GM19438 (cell line): ENCODE measurements at regions not wholly inside any gene's neighbourhood (a gene's known extent, or its start where the extent isn't known, plus 50 kb on each side); places are given as distances from the start of the nearest gene placed in this dataset.
"Not testable (repeated sequence)": the region's sequence is repeated elsewhere in the genome, so short reads cannot be mapped to it uniquely, and the experiment has no call there.

ENCODE experiments used
- ATAC-seq: cut with Tn5 transposase; IDR thresholded peaks from one replicate; pipeline ENCODE4 v1.9.1; 2021; ENCODE audit warnings: low read depth; ENCODE audit not compliant: unreplicated experiment

DNA sequence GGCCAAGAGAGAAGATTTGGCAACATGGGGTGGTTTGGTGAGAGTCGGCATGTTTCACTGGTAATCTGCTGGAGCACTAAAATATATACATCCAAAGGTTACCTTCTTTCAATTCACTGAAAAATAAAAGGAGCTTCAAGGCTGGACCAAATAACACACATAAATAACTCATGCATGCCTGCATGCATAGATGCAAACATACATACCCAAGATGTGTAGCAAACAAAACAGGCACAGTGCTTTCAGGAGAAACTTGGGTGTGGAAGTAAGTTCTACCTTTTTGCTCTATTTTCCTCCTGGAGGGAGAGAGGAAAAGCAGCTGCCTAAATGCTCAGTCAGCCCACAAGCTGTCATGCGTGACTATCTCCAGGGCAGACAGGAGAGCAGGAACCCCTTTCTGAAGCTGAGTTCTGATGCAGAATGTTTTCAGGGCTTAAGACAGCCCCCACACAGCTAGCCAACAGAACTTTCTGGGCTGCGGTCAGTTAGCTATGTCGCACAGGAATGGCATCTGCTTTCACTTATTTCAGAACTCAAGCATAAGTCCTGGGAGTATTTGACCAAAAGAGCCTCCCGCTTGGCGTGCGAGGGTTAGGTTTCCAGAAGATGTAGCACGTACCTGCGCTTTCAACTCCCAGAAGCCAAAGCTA, 166.2 kb downstream of the TOMM20 start:
- ATAC-seq, result peak; percentile 57

GRCh38 chr1:234961456-234962339, 166.9 kb downstream of the TOMM20 start:
- no peak for ATAC-seq

GRCh38 chr1:234960722-234961455, 167.7 kb downstream of the TOMM20 start:
- no peak for ATAC-seq

DNA sequence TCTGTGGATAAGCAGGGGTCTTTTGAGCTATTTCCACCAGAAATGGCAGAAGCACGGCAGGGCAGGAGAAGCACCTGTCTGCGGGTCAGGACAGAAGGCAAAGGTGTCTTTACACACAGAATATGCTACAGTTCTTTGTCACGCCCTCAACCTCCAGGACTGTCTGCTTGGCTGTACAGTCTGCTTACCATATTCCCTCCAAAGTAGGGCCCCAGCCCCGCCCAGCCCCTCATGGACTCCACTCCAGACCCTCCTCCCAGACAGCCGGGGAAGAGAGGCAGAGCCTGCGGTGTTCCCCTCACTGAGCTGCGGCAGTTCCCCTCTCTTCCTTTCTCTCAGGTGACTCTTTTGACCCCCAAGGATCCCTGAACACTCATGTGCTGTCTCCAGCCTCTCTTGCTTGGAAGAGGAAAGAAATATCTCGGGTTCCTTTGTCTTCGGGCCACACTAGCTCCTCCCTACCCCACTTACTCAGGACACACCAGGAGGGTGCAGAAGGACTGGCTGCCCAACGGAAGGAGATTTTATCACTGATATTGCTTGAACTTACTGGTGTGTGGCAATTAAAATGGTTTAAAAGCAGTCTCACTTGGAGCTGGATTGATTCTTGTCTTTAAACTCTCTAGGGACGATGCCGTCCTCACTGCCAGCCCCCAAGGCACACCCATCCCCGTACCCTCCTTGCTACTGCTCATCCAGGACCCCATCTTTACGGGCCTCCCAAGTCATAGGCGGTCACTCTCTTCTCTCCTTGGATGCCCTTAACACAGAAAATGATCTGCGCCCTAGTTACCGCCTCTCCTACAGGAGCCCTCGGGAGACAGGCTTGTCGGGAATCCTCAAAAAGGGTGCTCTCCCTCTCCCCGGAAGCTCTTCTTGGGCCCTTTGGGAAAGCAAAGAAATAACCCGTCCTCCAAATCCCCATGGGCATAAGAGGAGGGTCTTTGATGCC, 169.7 kb downstream of the TOMM20 start:
- ATAC-seq, result no peak

GRCh38 chr1:234958066-234958705, 170.5 kb downstream of the TOMM20 start:
- ATAC-seq, result no peak

DNA sequence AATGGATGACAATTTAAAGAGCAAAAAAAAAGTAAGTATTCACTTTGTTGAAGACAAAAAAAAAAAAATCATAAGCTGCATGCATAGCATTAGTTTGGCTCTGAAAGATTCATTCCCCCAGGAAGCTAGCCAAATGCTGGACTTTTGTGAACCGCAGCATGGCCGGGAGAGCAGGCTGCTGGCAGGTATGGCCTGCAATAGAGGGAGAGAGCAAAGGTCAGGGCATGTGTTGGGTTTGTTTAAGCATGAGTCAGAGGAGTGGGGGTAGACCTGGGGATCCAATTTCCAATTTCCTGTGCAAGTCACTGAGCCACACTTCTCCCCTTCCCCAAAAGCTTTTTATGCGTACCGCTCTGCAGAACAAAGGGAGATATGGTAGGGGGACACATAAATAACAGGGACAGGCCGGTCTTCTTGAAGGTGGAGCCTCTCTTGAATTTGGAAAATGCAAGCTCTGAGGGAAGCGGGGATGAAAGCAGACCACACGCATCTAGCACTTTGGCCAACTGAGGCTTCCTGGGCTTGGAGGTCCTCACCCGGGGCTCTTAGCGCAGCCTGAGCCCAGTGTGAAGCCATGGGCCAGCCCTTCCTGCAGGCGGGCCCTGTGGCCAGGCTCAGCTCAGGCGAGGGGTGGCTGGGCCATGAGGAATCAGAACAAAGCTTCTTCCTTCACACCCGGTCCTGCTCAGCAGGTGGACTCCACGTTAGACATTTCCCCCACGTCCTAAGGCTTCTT, 171.1 kb downstream of the TOMM20 start:
- ATAC-seq, result no peak

DNA sequence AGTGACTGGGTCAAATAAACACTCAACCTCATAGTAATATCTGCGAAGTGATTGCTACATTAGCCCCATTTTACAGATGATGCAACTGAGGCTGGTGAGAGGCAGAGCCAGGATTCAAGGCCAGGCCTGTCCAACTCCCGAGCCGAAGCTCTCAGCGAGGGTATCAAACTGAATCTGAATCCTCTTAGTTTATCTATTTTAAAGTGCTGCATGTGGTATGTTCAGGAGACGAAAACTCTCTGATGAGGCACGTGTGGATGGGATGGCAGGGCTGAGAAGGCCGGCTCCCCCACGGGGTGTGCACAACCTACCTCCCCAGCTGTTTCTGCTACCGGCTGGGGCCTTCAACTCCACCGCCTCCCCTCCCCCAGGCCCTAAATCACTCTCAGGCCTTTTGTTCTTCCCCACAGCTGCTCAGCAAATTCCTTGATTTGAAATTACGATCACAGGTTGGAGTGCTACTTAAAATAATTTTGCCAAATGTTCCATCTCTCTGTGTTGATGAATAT, 171.8 kb downstream of the TOMM20 start:
- ATAC-seq, result no peak

- ATAC-seq, result no peak
These were observed 173.4 kb downstream of the TOMM20 start for GRCh38 chr1:234955107-234955731.

- no peak for ATAC-seq
These were observed 174.0 kb downstream of the TOMM20 start for GRCh38 chr1:234954613-234955012.

DNA sequence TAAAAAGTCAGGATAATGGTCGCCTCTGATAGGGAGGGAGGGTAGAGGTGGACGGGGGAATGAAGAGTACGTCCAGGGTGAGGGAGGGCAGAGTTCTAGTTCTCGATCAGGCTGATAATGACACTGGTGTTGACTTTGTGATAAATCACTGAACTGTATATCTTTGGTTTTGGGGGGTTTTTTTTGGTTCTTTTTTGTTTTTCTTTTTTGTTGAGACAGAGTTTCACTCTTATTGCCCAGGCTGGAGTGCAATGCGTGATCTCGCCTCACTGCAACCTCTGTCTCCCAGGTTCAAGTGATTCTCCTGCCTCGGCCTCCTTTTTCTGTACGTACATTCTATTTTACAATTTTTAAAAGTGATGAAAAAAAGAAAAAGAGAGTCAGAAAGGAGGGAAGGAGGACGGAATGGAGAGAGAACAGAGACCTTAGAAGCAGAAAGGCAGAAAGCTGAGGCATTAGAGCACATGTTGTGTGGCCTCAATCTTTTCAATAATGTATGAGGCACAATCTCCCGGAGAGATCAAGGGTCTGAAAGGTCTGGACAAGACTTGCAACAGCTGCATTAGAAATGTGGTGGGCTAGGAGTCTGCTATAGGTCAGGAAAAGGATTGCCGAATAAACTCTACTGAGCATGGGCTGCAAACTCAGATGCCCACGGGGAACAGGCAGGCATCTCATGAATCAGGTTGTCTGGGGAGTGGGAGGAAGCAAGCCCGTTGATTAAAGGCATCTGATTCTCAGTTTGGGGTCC, 174.8 kb downstream of the TOMM20 start:
- ATAC-seq, result no peak

DNA sequence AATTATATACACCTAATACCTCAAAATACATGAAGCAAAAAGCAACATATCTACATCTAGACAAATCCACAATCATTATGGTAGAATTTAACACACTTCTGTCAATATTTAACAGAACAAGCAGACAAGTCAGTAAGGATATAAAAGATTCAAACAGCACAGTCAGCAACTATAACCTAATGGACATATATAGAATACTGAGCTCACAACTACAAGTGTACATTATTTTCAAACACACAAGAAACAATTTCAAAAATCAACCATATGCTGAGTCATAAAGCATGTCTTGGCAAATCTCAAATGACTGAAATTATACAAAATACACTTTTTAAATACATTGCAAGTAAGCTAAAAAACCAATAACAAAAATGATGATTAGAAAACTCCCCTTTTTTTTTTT, 178.0 kb downstream of the TOMM20 start:
- no peak for ATAC-seq

DNA sequence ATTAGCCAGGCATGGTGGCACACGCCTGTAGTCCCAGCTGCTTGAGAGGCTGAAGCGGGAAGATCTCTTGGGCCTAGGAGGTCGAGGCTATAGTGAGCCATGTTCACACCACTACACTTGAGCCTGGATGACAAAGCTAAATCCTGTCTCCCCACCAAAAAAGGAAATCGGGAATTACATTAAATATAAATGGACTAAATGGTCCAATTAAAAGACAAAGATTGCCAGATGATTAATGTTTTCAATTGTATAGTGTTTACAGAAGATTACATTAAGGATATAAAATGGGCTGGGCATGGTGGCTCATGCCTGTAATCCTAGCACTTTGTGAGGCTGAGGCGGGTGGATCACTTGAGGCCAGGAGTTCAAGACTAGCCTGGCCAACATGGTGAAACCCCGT, 179.1 kb downstream of the TOMM20 start:
- ATAC-seq, result not testable (repeated sequence)

DNA sequence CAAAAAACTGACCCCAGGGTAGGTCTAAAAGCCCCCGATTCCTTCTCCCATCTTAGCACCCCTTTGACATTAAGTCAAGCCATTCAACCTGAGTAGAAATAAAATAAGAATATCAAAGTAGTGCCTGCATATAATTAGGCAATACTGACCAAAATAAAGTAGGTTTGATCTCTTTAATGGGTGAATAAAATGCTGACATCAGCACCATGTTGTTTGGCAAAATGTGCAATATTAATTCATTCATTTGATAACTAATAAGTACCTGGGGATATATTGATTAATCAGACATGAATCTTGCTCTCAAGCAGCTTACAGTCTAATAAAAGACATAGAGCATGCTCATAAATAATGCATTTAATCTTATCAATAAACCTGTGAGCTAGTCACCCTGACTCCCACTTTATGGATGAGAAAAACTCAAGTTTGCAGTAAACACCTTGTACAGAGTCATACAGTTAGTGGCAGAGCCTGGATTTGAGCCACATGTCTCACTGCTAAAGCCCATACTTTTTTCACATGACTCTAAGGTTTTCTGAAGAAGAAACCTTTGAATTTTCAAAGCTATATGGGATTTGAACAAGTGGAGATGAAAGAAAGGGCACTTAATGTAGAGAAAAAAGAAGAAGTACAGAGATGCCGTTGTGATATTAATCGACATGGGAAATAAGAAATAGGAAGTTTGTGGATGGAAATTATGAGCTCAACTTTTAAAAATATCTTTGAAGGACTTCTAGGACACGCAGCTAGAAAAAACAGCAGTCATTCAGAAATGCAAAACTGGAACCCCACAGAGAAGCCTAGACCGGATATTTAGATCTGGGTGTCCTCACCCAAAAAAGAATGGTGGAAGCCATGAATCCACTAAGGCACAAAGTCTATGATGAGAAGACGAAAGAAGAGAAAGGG, 183.9 kb downstream of the TOMM20 start:
- no peak for ATAC-seq

- no peak for ATAC-seq
These were observed 184.7 kb downstream of the TOMM20 start for GRCh38 chr1:234943836-234944402.

DNA sequence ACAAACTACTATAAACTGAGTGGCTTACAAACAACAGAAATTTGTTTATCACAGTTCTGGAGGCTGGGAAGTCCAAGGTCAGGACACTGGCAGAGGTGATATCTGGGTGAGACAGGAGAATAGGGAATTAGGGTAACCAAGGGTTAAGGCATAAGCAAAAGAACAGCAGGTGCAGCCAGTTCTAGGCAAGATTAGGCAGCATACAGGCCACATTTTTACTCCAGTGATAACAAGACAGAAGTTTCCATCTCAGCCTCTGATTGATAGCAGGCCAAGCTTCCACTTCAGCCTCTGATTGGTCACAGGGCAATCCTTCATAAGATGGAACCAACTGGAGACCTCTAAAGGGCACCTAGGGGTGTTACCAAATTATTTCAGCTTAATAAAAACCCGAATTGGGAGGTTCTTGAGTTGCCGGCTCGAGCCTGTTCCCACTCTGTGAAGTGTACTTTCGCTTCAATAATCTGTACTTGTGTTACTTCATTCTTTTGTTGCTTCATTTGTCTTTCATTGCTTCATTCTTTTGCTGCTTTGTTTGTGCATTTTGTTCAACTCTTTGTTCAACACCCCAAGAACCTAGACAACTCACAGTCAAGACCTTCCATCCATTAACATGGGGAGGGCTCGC, 185.6 kb downstream of the TOMM20 start:
- no peak for ATAC-seq

DNA sequence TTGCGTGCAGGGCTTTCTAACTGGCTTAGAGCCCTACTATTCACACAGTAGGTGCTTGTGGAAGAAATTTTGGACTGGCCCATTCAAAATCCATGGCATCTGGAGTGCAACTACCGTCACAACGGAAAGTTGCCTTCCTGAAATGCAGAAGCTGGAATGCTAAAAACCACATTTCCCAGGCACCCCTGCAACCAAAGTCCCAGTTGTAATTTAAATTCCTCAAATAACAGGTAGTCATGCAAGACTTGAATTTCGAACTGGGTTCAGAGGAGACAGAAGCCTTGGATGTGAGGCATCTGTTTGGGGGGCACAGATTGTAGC, 186.7 kb downstream of the TOMM20 start:
- no peak for ATAC-seq
